Neural cell (in vitro differentiated cells): ENCODE measurements at regions not wholly inside any gene's neighbourhood (a gene's known extent, or its start where the extent isn't known, plus 50 kb on each side); places are given as distances from the start of the nearest gene placed in this dataset.

ENCODE experiments used
- H2AFZ ChIP-seq: fragments of 200-600, 300-800 bp; sonication (generic), shearing (Covaris generic); 2 replicates; pipeline ENCODE4 v1.6.0; 2014; ENCODE audit warnings: low read depth, mild to moderate bottlenecking, antibody characterized with exemption, low read length, moderate library complexity
- H3F3A ChIP-seq: fragments of 200-600 bp; shearing (Covaris generic); 2 replicates; pipeline ENCODE4 v1.6.1; 2016; ENCODE audit warnings: mild to moderate bottlenecking, moderate library complexity, mixed read lengths, antibody characterized with exemption, low read length; ENCODE audit not compliant: insufficient read depth, poor library complexity, severe bottlenecking
- H3K27ac ChIP-seq: fragments of 200-600, 300-800 bp; sonication (generic), shearing (Covaris generic); 2 replicates; pipeline ENCODE4 v1.5.1; 2014; ENCODE audit warnings: mild to moderate bottlenecking, low read length, moderate library complexity
- H3K27me3 ChIP-seq: fragments of 300-800, 200-600 bp; sonication (generic), shearing (Covaris generic); 2 replicates; pipeline ENCODE4 v1.6.0; 2014; ENCODE audit warnings: mild to moderate bottlenecking, low read depth, low read length, moderate library complexity; ENCODE audit not compliant: insufficient read depth
- H3K36me3 ChIP-seq: fragments of 300-800, 200-600 bp; sonication (generic), shearing (Covaris generic); 2 replicates; pipeline ENCODE4 v1.5.1; 2014; ENCODE audit warnings: mild to moderate bottlenecking, antibody characterized with exemption, low read length, moderate library complexity; ENCODE audit not compliant: insufficient read depth
- H3K4me2 ChIP-seq: fragments of 300-800, 200-600 bp; sonication (generic), shearing (Covaris generic); 2 replicates; pipeline ENCODE4 v1.6.0; 2014; ENCODE audit warnings: mild to moderate bottlenecking, low read length
- H3K4me3 ChIP-seq: fragments of 300-800, 200-600 bp; sonication (generic), shearing (Covaris generic); 2 replicates; pipeline ENCODE4 v1.5.1; 2014; ENCODE audit warnings: mild to moderate bottlenecking, low read length, moderate library complexity
- H3K79me2 ChIP-seq: fragments of 200-600 bp; shearing (Covaris generic); replicated peaks from 2 replicates; pipeline ENCODE4 v1.6.0; 2014; ENCODE audit warnings: mild to moderate bottlenecking, low read length, moderate library complexity; ENCODE audit not compliant: insufficient read depth
- H3K9ac ChIP-seq: fragments of 300-800, 200-600 bp; sonication (generic), shearing (Covaris generic); 2 replicates; pipeline ENCODE4 v1.6.1; 2016; ENCODE audit warnings: mild to moderate bottlenecking, low read length, mixed read lengths
- H3K9me2 ChIP-seq: fragments of 200-600 bp; shearing (Covaris generic); 2 replicates; pipeline ENCODE4 v1.6.1; 2016; ENCODE audit warnings: mild to moderate bottlenecking, low read length, mixed read lengths; ENCODE audit not compliant: insufficient read depth
- H3K9me3 ChIP-seq: fragments of 200-600, 300-800 bp; sonication (generic), shearing (Covaris generic); 2 replicates; pipeline ENCODE4 v1.6.1; 2016; ENCODE audit warnings: mild to moderate bottlenecking, mixed run types, low read length, moderate library complexity, mixed read lengths
- H4K20me1 ChIP-seq: fragments of 200-600 bp; shearing (Covaris generic); 2 replicates; pipeline ENCODE4 v1.6.1; 2016; ENCODE audit warnings: mild to moderate bottlenecking, mixed run types; ENCODE audit not compliant: insufficient read depth
- EP300 ChIP-seq: fragments of 450-650 bp; conservative IDR thresholded peaks from 2 replicates; pipeline ENCODE4 v1.6.1; 2014; ENCODE audit warnings: antibody characterized with exemption, mild to moderate bottlenecking, moderate library complexity; ENCODE audit not compliant: poor library complexity, severe bottlenecking
- EZH2 ChIP-seq: fragments of 200-600, 300-800 bp; shearing (Covaris generic), sonication (generic); IDR thresholded peaks from 2 replicates; pipeline ENCODE4 v1.6.1; 2014; ENCODE audit warnings: antibody characterized with exemption, low read length, borderline replicate concordance, mild to moderate bottlenecking; ENCODE audit not compliant: insufficient read depth, poor library complexity, severe bottlenecking
- MXI1 ChIP-seq: fragments of 450-650 bp; conservative IDR thresholded peaks from 2 replicates; pipeline ENCODE4 v1.6.1; 2014; ENCODE audit warnings: antibody characterized with exemption, mild to moderate bottlenecking; ENCODE audit not compliant: poor library complexity, severe bottlenecking
- POLR2AphosphoS5 ChIP-seq: IDR thresholded peaks from 2 replicates; pipeline ENCODE4 v1.6.1; 2012
- RAD21 ChIP-seq: fragments of 450-650 bp; conservative IDR thresholded peaks from 2 replicates; pipeline ENCODE4 v1.6.1; 2014; ENCODE audit warnings: antibody characterized with exemption, mild to moderate bottlenecking, moderate library complexity
- SMC3 ChIP-seq: fragments of 450-650 bp; conservative IDR thresholded peaks from 2 replicates; pipeline ENCODE4 v1.6.1; 2014; ENCODE audit warnings: antibody characterized with exemption, mild to moderate bottlenecking, moderate library complexity; ENCODE audit not compliant: poor library complexity
- TAF1 ChIP-seq: IDR thresholded peaks from 2 replicates; pipeline ENCODE4 v1.6.1; 2012; ENCODE audit warnings: low read depth
- TF ChIP-seq, protein P1 (sequence below): IDR thresholded peaks from 2 replicates; pipeline ENCODE4 v1.6.1; 2012; ENCODE audit warnings: borderline replicate concordance
- TF ChIP-seq, protein P2 (sequence below): fragments of 450-650 bp; IDR thresholded peaks from 2 replicates; pipeline ENCODE4 v1.5.1; 2014; ENCODE audit warnings: antibody characterized with exemption, mild to moderate bottlenecking, moderate library complexity; ENCODE audit not compliant: poor library complexity, severe bottlenecking

DNA sequence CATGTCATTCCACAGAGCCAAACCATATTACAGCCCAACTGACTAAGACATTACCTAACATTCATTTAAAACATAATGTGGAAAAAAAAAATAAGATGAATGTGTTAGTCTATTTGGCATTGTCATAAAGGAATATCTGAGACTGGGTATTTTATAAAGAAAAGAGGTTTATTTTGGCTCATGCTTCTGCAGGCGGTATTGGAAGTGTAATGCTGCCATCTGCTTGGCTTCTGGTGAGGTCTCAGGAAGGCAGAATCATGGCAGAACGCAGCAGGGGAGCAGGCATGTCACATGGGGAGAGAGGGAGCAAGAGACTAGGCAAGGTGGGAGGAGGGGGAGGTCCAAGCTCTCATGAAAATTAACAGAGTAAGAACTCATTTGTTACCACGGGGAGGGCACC lies 504.8 kb upstream of the LRATD1 start:
- no peak overlapping the region for H3K27ac ChIP-seq
- TF ChIP-seq, protein P1, sequence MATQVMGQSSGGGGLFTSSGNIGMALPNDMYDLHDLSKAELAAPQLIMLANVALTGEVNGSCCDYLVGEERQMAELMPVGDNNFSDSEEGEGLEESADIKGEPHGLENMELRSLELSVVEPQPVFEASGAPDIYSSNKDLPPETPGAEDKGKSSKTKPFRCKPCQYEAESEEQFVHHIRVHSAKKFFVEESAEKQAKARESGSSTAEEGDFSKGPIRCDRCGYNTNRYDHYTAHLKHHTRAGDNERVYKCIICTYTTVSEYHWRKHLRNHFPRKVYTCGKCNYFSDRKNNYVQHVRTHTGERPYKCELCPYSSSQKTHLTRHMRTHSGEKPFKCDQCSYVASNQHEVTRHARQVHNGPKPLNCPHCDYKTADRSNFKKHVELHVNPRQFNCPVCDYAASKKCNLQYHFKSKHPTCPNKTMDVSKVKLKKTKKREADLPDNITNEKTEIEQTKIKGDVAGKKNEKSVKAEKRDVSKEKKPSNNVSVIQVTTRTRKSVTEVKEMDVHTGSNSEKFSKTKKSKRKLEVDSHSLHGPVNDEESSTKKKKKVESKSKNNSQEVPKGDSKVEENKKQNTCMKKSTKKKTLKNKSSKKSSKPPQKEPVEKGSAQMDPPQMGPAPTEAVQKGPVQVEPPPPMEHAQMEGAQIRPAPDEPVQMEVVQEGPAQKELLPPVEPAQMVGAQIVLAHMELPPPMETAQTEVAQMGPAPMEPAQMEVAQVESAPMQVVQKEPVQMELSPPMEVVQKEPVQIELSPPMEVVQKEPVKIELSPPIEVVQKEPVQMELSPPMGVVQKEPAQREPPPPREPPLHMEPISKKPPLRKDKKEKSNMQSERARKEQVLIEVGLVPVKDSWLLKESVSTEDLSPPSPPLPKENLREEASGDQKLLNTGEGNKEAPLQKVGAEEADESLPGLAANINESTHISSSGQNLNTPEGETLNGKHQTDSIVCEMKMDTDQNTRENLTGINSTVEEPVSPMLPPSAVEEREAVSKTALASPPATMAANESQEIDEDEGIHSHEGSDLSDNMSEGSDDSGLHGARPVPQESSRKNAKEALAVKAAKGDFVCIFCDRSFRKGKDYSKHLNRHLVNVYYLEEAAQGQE: no peak
- TF ChIP-seq RAD21: no peak
- TF ChIP-seq, protein P2, sequence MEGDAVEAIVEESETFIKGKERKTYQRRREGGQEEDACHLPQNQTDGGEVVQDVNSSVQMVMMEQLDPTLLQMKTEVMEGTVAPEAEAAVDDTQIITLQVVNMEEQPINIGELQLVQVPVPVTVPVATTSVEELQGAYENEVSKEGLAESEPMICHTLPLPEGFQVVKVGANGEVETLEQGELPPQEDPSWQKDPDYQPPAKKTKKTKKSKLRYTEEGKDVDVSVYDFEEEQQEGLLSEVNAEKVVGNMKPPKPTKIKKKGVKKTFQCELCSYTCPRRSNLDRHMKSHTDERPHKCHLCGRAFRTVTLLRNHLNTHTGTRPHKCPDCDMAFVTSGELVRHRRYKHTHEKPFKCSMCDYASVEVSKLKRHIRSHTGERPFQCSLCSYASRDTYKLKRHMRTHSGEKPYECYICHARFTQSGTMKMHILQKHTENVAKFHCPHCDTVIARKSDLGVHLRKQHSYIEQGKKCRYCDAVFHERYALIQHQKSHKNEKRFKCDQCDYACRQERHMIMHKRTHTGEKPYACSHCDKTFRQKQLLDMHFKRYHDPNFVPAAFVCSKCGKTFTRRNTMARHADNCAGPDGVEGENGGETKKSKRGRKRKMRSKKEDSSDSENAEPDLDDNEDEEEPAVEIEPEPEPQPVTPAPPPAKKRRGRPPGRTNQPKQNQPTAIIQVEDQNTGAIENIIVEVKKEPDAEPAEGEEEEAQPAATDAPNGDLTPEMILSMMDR: no peak
- TF ChIP-seq TAF1: no peak
- TF ChIP-seq MXI1: no peak
- no peak for TF ChIP-seq SMC3
- no peak for TF ChIP-seq EZH2
- no peak for TF ChIP-seq POLR2AphosphoS5
- TF ChIP-seq EP300: no peak

DNA sequence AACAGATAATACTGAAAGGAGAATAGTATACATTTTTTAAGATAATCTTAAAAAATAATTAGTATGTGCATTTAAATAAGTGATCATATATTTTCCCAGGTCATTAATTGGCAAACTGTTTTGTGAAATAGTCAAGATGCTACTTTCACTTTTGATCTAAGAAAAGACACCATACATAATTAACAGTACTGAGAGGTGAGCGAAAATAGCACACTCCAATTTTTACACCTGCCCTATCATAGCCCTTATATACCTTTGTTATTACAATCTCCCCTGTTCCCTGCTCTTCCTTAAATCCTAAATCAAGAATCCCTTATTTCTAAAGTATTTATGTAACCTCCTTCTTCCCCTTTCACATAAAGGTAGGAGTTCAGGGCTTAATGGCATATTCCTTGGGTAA lies 500.1 kb upstream of the LRATD1 start:
- no peaks in the 10 kb centered on the region for H3K27me3 ChIP-seq

More for the DNA sequence above, 504.8 kb upstream of the LRATD1 start:
- Histone ChIP-seq H3K4me3 (no peak overlapping the region), H3K27me3 (no peaks in the 10 kb centered on the region), H3K9ac (no peak overlapping the region), H2AFZ (no peak overlapping the region), H3K9me2 (no peaks in the 10 kb centered on the region), H3K79me2 (no peaks in the 10 kb centered on the region), H3K4me2 (no peak overlapping the region), H3K36me3 (no peaks in the 10 kb centered on the region), H3K9me3 (no peaks in the 10 kb centered on the region), H3F3A (no peaks in the 10 kb centered on the region), H4K20me1 (no peaks in the 10 kb centered on the region)

More for the DNA sequence above, 500.1 kb upstream of the LRATD1 start:
- no peaks in the 10 kb centered on the region for H4K20me1 ChIP-seq
- H3K79me2 ChIP-seq: no peaks in the 10 kb centered on the region
- H3K4me2 ChIP-seq: no peak overlapping the region
- H3K9me2 ChIP-seq: no peaks in the 10 kb centered on the region
- no peaks in the 10 kb centered on the region for H3K36me3 ChIP-seq
- no peak overlapping the region for H3K4me3 ChIP-seq
- no peaks in the 10 kb centered on the region for H3K9me3 ChIP-seq
- no peak overlapping the region for H3K27ac ChIP-seq
- TF ChIP-seq, protein P2: no peak
- TF ChIP-seq, protein P1: no peak
- TF ChIP-seq EP300: no peak
- TF ChIP-seq EZH2: no peak
- no peak for TF ChIP-seq TAF1
- no peak for TF ChIP-seq MXI1
- TF ChIP-seq RAD21: no peak
- TF ChIP-seq SMC3: no peak
- no peak for TF ChIP-seq POLR2AphosphoS5
- no peak overlapping the region for H3K9ac ChIP-seq
- no peak overlapping the region for H2AFZ ChIP-seq
- H3F3A ChIP-seq: no peaks in the 10 kb centered on the region
